Activated CD8-positive, alpha-beta memory T cell treated with anti-CD3 and anti-CD28 coated beads for 24 hours (primary cell): ENCODE measurements at regions not wholly inside any gene's neighbourhood (a gene's known extent, or its start where the extent isn't known, plus 50 kb on each side); places are given as distances from the start of the nearest gene placed in this dataset.
"Not testable (repeated sequence)": the region's sequence is repeated elsewhere in the genome, so short reads cannot be mapped to it uniquely, and the experiment has no call there.

Experiments
- DNase-seq: peaks from one replicate; pipeline ENCODE4 v3.0.0-alpha.2; 2020

- DNase-seq: no peak
These were observed 285.0 kb downstream of the KCNJ2 start for GRCh38 chr17:70454377-70454776.

- DNase-seq: no peak
These were observed 285.6 kb downstream of the KCNJ2 start for GRCh38 chr17:70454908-70455307.

DNA sequence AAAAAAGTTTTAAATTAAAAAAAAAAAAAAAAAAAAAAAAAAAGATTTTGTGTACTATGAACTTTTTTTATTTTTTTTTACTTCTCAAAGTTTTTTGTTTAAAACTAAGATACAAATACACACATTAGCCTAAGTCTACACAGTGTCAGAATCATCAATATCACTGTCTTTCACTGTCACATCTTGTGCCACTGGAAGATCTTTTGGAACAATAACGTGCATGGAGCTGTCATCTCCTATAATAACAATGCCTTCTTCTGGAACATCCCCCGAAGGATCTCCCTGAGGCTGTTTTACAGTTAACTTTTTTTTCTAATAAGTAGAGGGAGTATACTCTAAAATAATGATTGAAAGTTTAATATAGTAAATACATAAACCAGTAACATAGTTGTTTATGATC lies 295.7 kb downstream of the KCNJ2 start:
- DNase-seq: no peak

- no peak for DNase-seq
These were observed 299.3 kb downstream of the KCNJ2 start for GRCh38 chr17:70468661-70469060.

DNA sequence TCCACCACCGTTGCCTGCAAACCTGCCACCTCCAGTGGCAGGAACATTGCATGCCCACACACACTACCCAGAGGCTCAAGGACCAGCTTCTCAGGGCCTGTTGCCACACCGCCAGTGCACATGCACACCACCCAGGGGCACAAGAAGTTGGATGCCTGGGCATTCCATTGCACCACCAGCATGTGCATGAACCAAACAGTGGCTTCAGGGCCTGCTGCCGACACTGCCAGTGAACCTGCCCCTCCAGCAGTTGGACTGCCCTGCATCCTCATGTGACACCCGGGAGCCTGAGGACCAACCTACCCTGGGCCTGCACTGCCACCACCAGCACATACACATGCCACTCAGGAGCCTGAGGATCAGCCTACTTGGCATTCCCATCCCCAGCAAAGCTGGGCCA lies 303.7 kb downstream of the KCNJ2 start:
- no peak for DNase-seq

- no peak for DNase-seq
These were observed 307.0 kb downstream of the KCNJ2 start for GRCh38 chr17:70476368-70476767.

DNA sequence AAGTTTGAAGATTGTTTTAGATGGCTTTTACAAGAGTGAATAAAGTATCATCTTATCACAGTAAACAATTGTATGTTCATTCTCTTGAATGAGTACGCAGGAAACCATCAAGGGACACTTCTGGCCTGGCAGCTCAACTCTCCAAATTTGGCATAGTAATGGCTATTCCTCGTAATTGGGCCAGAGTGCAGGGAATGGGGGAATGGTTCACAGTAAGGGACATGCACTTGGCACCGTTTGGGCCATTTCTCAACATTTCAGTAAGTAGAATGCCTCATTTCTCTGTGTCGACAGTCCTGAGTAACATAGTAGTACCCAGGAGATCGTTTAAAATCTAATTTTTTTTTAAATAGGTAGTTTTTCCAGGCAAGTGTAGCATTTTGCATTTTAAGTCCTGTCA lies 309.6 kb downstream of the KCNJ2 start:
- DNase-seq: no peak

DNA sequence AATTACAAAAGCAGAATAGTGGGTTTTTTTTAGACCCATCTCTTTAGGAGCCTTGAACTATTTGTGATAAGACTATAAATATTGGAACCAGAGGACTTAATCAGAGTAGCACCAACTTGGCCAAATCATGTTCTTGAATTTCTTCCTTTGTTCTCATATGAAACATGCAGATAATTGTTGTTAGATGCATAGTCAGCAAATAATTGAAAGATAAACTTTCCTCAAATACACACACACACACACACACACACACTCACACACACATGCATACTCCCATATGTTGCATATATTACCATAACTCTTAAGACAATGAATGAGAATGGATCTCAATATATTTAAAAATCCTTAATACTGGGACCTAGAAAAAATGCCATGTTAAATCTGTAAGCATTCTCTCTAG lies 310.4 kb downstream of the KCNJ2 start:
- no peak for DNase-seq

DNA sequence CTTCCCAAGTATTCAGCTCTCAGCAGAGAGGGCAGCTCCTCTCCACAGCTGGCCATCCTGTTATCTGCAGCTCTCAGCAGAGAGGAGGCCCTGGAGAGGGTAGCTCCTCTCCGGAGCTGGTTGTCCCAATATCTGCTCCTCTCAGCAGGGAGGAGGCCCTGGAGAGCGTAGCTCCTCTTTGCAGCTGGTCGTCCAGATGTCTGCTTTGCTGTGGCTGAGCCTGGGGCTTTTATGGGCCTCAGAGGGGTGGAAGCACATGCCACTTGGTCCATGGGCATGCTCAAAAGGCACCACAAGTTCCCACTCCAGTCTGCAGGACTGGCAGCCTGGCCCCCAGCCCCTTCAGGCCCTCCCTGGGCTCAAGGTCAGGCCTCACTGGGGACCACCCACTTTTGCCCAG lies 314.3 kb downstream of the KCNJ2 start:
- no peak for DNase-seq

DNA sequence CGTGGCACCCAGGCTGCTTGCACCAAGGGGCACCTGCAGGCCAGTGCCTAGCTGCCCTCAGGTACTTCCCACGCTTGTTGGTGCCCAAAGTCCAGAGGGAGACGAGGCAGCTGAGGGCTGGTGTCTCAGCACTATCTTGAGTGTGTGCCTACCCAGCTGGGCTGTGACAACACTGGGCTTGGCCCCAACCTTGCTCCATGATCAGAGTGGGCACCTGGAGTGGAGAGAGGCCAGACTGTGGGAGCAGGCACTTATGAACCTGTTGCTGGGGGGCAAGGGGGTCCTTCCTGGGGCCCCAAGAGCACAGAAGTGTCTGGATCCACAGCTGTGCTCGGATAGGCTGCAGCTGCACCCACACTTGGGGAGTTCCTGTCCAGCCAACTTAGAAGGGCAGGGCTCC lies 314.7 kb downstream of the KCNJ2 start:
- no peak for DNase-seq

DNA sequence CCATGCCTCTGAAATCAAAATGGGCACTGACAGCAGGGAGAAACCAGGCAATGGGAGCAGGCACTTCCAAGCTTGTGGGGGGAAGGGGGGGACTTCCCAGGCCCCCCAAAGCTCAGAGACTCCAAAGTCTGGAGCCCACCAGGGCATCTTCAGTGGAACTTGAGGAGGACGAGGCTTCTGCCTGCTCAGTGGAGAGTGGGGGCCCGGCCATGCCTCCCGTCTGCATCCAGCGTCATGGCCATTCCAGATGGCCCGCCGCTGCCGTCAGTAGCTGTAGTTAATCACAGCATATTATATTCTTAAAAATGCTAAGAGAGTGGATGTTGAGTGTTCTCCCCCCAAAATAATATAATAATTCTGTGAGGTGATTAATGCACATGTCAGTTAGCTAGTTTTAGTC lies 315.2 kb downstream of the KCNJ2 start:
- DNase-seq: no peak

GRCh38 chr17:70492368-70492767 lies 323.0 kb downstream of the KCNJ2 start:
- no peak for DNase-seq

GRCh38 chr17:70493277-70493874 lies 324.0 kb downstream of the KCNJ2 start:
- DNase-seq: no peak

GRCh38 chr17:70498631-70499030 lies 329.3 kb downstream of the KCNJ2 start:
- no peak for DNase-seq

GRCh38 chr17:70499067-70499786 lies 329.9 kb downstream of the KCNJ2 start:
- no peak for DNase-seq

- no peak for DNase-seq
These were observed 334.1 kb downstream of the KCNJ2 start for GRCh38 chr17:70503449-70503848.

DNA sequence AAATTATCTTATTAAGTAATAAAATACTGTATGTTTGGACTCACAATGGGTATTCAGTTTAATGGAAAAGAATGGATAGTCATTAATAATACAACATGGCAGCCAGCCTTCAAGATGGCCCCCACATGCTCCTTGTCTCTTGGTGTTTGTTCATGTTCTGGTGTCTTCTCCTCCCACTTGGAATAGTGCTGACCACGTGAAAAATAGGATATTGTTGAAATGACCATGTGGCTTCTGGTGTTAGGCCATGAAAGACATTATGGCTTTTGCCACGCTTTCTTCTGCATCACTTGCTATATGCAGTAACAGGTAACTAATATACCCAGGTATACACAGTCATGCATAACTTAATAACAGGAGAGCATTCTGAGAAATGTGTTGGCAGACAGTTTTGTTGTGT lies 341.0 kb downstream of the KCNJ2 start:
- no peak for DNase-seq

- no peak for DNase-seq
These were observed 348.5 kb downstream of the KCNJ2 start for GRCh38 chr17:70517816-70518215.

- no peak for DNase-seq
These were observed 350.0 kb downstream of the KCNJ2 start for GRCh38 chr17:70519300-70519699.

DNA sequence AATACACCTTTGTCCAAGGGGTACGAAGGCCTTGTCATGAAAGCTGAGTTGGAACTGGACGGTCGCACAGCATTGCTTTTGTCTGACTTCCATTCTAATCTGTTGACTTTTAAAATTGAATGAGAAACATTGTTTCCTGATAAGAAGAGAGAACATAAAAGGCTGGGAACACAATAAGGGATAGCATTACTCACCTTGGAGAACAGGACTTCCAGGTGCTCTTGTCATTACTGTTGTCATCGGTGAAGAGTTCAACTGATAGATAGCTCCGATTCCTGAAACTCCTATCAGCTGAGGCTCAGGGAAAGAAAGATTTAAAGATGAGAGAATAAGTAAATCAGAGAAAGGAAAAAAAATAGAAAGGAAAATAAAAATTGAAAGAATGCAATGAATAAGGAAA lies 351.1 kb downstream of the KCNJ2 start:
- no peak for DNase-seq

DNA sequence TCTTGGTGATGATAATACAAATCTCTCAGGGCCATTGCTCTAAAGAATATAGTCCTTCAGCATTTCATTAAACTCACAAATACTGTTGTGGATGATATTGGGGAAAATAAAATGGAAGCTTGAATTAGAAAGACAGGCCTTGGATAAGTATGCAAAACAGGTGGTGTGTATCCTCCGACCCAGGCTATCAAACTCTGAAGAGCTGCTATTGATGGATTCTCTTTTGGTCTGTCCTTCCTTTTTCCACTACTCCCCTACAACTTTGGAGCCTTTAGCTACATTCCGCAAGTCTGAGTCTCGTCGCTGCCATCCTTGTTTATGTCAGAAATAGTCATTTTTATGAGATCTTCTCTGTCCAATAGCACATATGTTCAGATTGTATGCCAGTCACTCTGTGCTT lies 351.6 kb downstream of the KCNJ2 start:
- no peak for DNase-seq

- no peak for DNase-seq
These were observed 352.5 kb downstream of the KCNJ2 start for GRCh38 chr17:70521821-70522256.

GRCh38 chr17:70523426-70523825 lies 354.1 kb downstream of the KCNJ2 start:
- DNase-seq: no peak

- DNase-seq: not testable (repeated sequence)
These were observed 355.7 kb downstream of the KCNJ2 start for GRCh38 chr17:70525035-70525434.

GRCh38 chr17:70525961-70526360 lies 356.6 kb downstream of the KCNJ2 start:
- DNase-seq: no peak
